Upper lobe of right lung (tissue), 1 donor: ENCODE measurements at regions not wholly inside any gene's neighbourhood (a gene's known extent, or its start where the extent isn't known, plus 50 kb on each side); places are given as distances from the start of the nearest gene placed in this dataset.

Experiments used
- ATAC-seq: fragments of 200-7000 bp; cut with Tn5 transposase; one replicate; pipeline ENCODE4 v1.9.1; 2020; ENCODE audit warnings: mild to moderate bottlenecking, moderate library complexity
- DNase-seq: peaks from one replicate; pipeline ENCODE4 v3.0.0-alpha.2; 2020
- H3K27ac ChIP-seq: fragments of 200-600 bp; one replicate; pipeline ENCODE4 v1.8.0; 2022
- H3K27me3 ChIP-seq: fragments of 200-600 bp; one replicate; pipeline ENCODE4 v1.8.0; 2022; ENCODE audit warnings: mild to moderate bottlenecking
- H3K36me3 ChIP-seq: fragments of 200-600 bp; one replicate; pipeline ENCODE4 v1.8.0; 2022
- H3K4me1 ChIP-seq: fragments of 200-600 bp; one replicate; pipeline ENCODE4 v1.8.0; 2022
- H3K4me3 ChIP-seq: fragments of 200-600 bp; one replicate; pipeline ENCODE4 v1.8.0; 2022; ENCODE audit warnings: mild to moderate bottlenecking
- H3K9me3 ChIP-seq: fragments of 200-600 bp; one replicate; pipeline ENCODE4 v1.8.0; 2022
- intact Hi-C: fragments of 100-400 bp; cut with DNase I; formaldehyde crosslinking; loops from one replicate; pipeline ENCODE4 v1.11.0; 2022
- TF ChIP-seq, protein P1 (sequence below): fragments of 200-600 bp; IDR thresholded peaks from one replicate; pipeline ENCODE4 v1.8.0; 2022; ENCODE audit warnings: antibody characterized with exemption
- donor health status: DM: no; HTN: yes; CAD: no; lungs with severe emphysema.

- no peak overlapping the region for H3K4me3 ChIP-seq
- ATAC-seq = no peak
- H3K9me3 ChIP-seq = no peaks in the 10 kb centered on the region
- intact Hi-C loops = no loop called here
- peaks cover 4% of the 10 kb centered on the region for H3K4me1 ChIP-seq
- DNase-seq = no peak
- TF ChIP-seq, protein P1, sequence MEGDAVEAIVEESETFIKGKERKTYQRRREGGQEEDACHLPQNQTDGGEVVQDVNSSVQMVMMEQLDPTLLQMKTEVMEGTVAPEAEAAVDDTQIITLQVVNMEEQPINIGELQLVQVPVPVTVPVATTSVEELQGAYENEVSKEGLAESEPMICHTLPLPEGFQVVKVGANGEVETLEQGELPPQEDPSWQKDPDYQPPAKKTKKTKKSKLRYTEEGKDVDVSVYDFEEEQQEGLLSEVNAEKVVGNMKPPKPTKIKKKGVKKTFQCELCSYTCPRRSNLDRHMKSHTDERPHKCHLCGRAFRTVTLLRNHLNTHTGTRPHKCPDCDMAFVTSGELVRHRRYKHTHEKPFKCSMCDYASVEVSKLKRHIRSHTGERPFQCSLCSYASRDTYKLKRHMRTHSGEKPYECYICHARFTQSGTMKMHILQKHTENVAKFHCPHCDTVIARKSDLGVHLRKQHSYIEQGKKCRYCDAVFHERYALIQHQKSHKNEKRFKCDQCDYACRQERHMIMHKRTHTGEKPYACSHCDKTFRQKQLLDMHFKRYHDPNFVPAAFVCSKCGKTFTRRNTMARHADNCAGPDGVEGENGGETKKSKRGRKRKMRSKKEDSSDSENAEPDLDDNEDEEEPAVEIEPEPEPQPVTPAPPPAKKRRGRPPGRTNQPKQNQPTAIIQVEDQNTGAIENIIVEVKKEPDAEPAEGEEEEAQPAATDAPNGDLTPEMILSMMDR = no peak
- H3K36me3 ChIP-seq = no peaks in the 10 kb centered on the region
- no peak overlapping the region for H3K27ac ChIP-seq
- no peaks in the 10 kb centered on the region for H3K27me3 ChIP-seq
Measured at GRCh38 chr20:39897781-39898466, 791.1 kb downstream of the MAFB start.

GRCh38 chr20:39897058-39897457 lies 792.0 kb downstream of the MAFB start:
- TF ChIP-seq, protein P1 = no peak
- no peaks in the 10 kb centered on the region for H3K9me3 ChIP-seq
- no peaks in the 10 kb centered on the region for H3K27me3 ChIP-seq
- H3K4me3 ChIP-seq = no peak overlapping the region
- H3K4me1 ChIP-seq = peaks cover 4% of the 10 kb centered on the region
- DNase-seq = no peak
- no peak for ATAC-seq
- intact Hi-C loops = no loop called here
- no peaks in the 10 kb centered on the region for H3K36me3 ChIP-seq
- no peak overlapping the region for H3K27ac ChIP-seq

DNA sequence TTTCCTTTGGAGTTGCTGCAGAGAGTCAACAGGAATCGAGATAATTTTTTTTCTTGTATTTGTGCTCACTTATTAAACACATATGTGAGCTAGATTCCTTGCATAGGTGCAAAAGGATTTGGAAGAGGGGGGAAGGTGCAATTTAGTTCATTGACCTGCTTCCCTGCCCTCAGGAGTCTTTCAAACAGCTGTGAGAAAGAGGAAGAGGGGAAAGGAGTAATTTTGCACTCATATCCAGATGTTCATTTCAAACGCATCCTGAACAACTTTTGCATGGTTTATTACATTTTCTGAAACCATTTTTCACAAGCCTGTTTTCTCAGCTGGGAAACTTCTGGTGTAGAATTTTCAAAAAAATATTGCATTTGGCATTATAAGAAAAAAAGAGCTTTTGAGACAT lies 795.0 kb downstream of the MAFB start:
- no peaks in the 10 kb centered on the region for H3K36me3 ChIP-seq
- intact Hi-C loops = no loop called here
- TF ChIP-seq, protein P1 = no peak
- no peaks in the 10 kb centered on the region for H3K27me3 ChIP-seq
- no peak overlapping the region for H3K27ac ChIP-seq
- no peaks in the 10 kb centered on the region for H3K9me3 ChIP-seq
- peaks cover 4% of the 10 kb centered on the region for H3K4me1 ChIP-seq
- no peak for ATAC-seq
- DNase-seq = no peak
- H3K4me3 ChIP-seq = no peak overlapping the region

- TF ChIP-seq, protein P1 = no peak
- H3K4me1 ChIP-seq = peaks cover 4% of the 10 kb centered on the region
- no peak overlapping the region for H3K27ac ChIP-seq
- ATAC-seq (no peak), DNase-seq (no peak)
- no peaks in the 10 kb centered on the region for H3K36me3 ChIP-seq
- intact Hi-C loops = no loop called here
- H3K27me3 ChIP-seq = no peaks in the 10 kb centered on the region
- H3K9me3 ChIP-seq = no peaks in the 10 kb centered on the region
- no peak overlapping the region for H3K4me3 ChIP-seq
Measured at GRCh38 chr20:39893003-39893685, 795.9 kb downstream of the MAFB start.

DNA sequence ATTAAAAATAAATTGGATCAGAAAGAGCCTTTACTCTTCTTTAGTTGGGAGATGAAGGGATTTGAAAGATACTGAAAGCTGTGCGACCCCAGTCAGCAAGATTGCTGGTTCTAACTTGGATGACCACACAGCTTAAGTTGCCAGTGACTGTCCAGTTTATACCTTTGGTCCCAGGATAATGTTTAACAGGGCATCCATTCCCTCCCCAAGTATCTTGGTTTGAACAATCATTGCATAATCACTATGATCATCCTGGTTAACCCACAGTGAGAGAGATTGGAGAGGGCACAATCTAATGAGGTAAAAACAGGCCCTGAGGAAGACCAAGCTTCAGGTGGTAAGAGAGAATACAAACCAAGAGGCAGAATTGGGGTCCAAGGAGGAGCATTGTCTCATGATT lies 798.3 kb downstream of the MAFB start:
- DNase-seq = no peak
- no peak for ATAC-seq
- Histone ChIP-seq H3K4me1 (peaks cover 7% of the 10 kb centered on the region), H3K9me3 (no peaks in the 10 kb centered on the region), H3K27ac (no peak overlapping the region), H3K36me3 (no peaks in the 10 kb centered on the region), H3K27me3 (no peaks in the 10 kb centered on the region), H3K4me3 (no peak overlapping the region)
- TF ChIP-seq, protein P1 = no peak
- intact Hi-C loops = no loop called here
